ENCODE measurements at regions not wholly inside any gene's neighbourhood (a gene's known extent, or its start where the extent isn't known, plus 50 kb on each side); places are given as distances from the start of the nearest gene placed in this dataset.

GRCh38 chr7:36034020-36034419 lies 119.0 kb upstream of the EEPD1 start:
- in situ Hi-C loops (cut with MboI), result no loop called here
- H3K9ac ChIP-seq (ENCODE audit: insufficient read depth in 1 of 2, low read depth in 2 of 2, low read length in 2 of 2), result no peak overlapping the region
- H3K79me2 ChIP-seq (ENCODE audit: control insufficient read depth, insufficient read depth, low read length), result no peaks in the 10 kb centered on the region
- no peaks in the 10 kb centered on the region for H3K36me3 ChIP-seq (ENCODE audit: control insufficient read depth, insufficient read depth, low read length)
- H4K20me1 ChIP-seq (replicated peaks; ENCODE audit: control insufficient read depth, insufficient read depth, low read length), result no peaks in the 10 kb centered on the region
- peaks cover 13 to 53% of the 10 kb centered on the region in 2 experiments for H3K27me3 ChIP-seq (ENCODE audit: control insufficient read depth in 2 of 2, insufficient read depth in 2 of 2, low read length in 2 of 2)
- BruUV-seq (replicated peaks), result no TSS peak
- H3K4me3 ChIP-seq, result no peak overlapping the region
- H3K9me1 ChIP-seq (ENCODE audit: control insufficient read depth, insufficient read depth, low read length), result peaks cover 2% of the 10 kb centered on the region
- ATAC-seq, result no peak
- no peaks in the 10 kb centered on the region; a peak in 1 of 5 replicates for H3K4me1 ChIP-seq (replicated peaks in 1 of 2; ENCODE audit: control insufficient read depth in 2 of 2, insufficient read depth in 2 of 2, low read length in 2 of 2)
- no peaks in the 10 kb centered on the region for H3K9me3 ChIP-seq (replicated peaks; ENCODE audit: control insufficient read depth, insufficient read depth, low read depth, low read length)
- no peak overlapping the region for H3K4me2 ChIP-seq (ENCODE audit: insufficient read depth, low read length)
- WGBS (ENCODE audit: insufficient coverage, low coverage, missing lambda C conversion rate), result 4% methylated on average over 4 of the region's 4 CpGs
- TF ChIP-seq SAP30 (IDR thresholded peaks at IDR 0.05; ENCODE audit: borderline replicate concordance, insufficient read depth, low read depth, low read length, poor library complexity, severe bottlenecking) (no peak), PML (IDR thresholded peaks at IDR 0.05; ENCODE audit: low read length) (no peak), IFI16 (CRISPR knock-in tag; IDR thresholded peaks at IDR 0.05) (no peak), ZBTB5 (IDR thresholded peaks at IDR 0.05) (no peak), DNMT1 (IDR thresholded peaks at IDR 0.05) (no peak), ZNF133 (CRISPR knock-in tag; IDR thresholded peaks at IDR 0.05) (no peak), NKRF (IDR thresholded peaks at IDR 0.05; ENCODE audit: borderline replicate concordance) (no peak), ZSCAN29 (IDR thresholded peaks at IDR 0.05) (no peak), ZNF589 (CRISPR knock-in tag; IDR thresholded peaks at IDR 0.05; ENCODE audit: low read depth) (no peak)
- no peak for DNase-seq (ENCODE audit: extremely low read depth in 1 of 4, low spot score in 3 of 4)
- ChIA-PET POLR2A (no interaction called here), CTCF (ENCODE audit: low intra/inter-chr PET ratio) (no interaction called here)
- FAIRE-seq, result no peak
- H3K27ac ChIP-seq (ENCODE audit: extremely low read depth, low read depth, low read length), result no peak overlapping the region
- intact Hi-C loops (cut with micrococcal nuclease), result no loop called here
- H2AFZ ChIP-seq (ENCODE audit: low read depth, low read length), result no peak overlapping the region
